Lower leg skin (tissue), 4 donors: ENCODE measurements at regions not wholly inside any gene's neighbourhood (a gene's known extent, or its start where the extent isn't known, plus 50 kb on each side); places are given as distances from the start of the nearest gene placed in this dataset.
"Not testable (repeated sequence)": the region's sequence is repeated elsewhere in the genome, so short reads cannot be mapped to it uniquely, and the experiment has no call there.

Experiments
- DNase-seq, 2 donors: peaks; one replicate each; pipeline ENCODE4 v3.0.0-alpha.2; 2019; ENCODE audit warnings: low spot score in 2 of 2
- H3K4me3 ChIP-seq: fragments of 200-600 bp; sonication (generic); 2 replicates; pipeline ENCODE4 v1.5.1; 2017; ENCODE audit warnings: mild to moderate bottlenecking, low read depth; ENCODE audit not compliant: poor library complexity, severe bottlenecking
- POLR2A ChIP-seq, 2 donors: fragments of 450-650 bp; IDR thresholded peaks; one replicate each; pipeline ENCODE4 v1.6.1; 2016 to 2017; ENCODE audit warnings: antibody characterized with exemption in 2 of 2, mild to moderate bottlenecking in 1 of 2, moderate library complexity in 1 of 2
- WGBS, 2 donors: methylation state at CpG; one replicate each; pipeline ENCODE4 v1.1.5; 2018; 5-methylcytosine and 5-hydroxymethylcytosine counted together
- intact Hi-C: fragments of 100-400 bp; cut with DNase I; formaldehyde crosslinking; loops from one replicate; pipeline ENCODE4 v1.15.0; 2023; ENCODE audit warnings: low total_unique reads
- TF ChIP-seq, protein P1 (sequence below), 3 donors: fragments of 450-650 bp; IDR thresholded peaks; one replicate each; pipeline ENCODE4 v1.5.1; 2016; ENCODE audit warnings: antibody characterized with exemption in 3 of 3, mild to moderate bottlenecking in 3 of 3, moderate library complexity in 2 of 3

DNA sequence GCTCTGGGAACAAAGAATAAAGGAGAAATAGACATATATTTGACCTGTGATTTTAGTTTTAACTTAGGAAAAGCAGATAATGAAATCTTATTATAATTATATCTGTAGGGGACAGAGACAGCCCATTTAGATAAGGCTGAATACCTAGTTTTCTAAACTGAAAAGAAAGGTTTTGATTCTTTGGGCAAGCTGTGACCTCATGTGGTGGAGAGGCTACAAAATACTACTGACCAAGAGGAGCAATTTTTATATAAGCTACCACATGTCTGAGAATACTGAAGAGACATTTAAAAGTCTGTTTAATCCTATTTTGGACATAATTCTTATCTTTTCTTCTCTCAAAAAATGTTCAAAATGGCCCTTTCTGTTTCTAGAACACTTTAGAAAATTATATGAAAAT, 271.0 kb downstream of the MTERF1 start:
- DNase-seq = no peak
- no peak for TF ChIP-seq POLR2A (IDR thresholded peaks at IDR 0.05)
- TF ChIP-seq, protein P1, sequence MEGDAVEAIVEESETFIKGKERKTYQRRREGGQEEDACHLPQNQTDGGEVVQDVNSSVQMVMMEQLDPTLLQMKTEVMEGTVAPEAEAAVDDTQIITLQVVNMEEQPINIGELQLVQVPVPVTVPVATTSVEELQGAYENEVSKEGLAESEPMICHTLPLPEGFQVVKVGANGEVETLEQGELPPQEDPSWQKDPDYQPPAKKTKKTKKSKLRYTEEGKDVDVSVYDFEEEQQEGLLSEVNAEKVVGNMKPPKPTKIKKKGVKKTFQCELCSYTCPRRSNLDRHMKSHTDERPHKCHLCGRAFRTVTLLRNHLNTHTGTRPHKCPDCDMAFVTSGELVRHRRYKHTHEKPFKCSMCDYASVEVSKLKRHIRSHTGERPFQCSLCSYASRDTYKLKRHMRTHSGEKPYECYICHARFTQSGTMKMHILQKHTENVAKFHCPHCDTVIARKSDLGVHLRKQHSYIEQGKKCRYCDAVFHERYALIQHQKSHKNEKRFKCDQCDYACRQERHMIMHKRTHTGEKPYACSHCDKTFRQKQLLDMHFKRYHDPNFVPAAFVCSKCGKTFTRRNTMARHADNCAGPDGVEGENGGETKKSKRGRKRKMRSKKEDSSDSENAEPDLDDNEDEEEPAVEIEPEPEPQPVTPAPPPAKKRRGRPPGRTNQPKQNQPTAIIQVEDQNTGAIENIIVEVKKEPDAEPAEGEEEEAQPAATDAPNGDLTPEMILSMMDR (IDR thresholded peaks at IDR 0.05) = no peak
- intact Hi-C loops = no loop called here
- H3K4me3 ChIP-seq = no peak overlapping the region

DNA sequence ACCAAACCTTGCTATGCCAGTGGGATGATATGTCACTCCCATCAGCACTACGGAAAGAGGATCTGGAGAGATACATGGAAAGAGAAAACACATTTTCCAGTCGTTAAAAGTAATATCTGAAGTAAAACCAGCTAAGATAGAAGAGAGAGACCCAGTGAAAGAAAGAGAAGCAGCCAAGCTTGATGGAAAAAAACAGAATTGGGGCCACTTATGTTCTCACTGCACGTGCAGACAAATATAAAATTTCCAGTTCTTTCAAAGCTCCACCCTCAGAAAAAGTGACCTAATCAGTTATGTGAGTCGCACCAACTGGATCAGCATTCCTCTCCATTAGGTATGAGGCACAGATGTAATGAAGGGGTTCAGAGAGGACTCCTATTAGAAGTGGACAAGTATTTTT, 266.1 kb downstream of the MTERF1 start:
- WGBS, 2 donors = 68 to 72% methylated on average over 4 of the region's 4 CpGs
- DNase-seq = no peak
- no peak overlapping the region for H3K4me3 ChIP-seq
- intact Hi-C loops = no loop called here
- TF ChIP-seq, protein P1 (IDR thresholded peaks at IDR 0.05) = no peak
- no peak for TF ChIP-seq POLR2A (IDR thresholded peaks at IDR 0.05)

DNA sequence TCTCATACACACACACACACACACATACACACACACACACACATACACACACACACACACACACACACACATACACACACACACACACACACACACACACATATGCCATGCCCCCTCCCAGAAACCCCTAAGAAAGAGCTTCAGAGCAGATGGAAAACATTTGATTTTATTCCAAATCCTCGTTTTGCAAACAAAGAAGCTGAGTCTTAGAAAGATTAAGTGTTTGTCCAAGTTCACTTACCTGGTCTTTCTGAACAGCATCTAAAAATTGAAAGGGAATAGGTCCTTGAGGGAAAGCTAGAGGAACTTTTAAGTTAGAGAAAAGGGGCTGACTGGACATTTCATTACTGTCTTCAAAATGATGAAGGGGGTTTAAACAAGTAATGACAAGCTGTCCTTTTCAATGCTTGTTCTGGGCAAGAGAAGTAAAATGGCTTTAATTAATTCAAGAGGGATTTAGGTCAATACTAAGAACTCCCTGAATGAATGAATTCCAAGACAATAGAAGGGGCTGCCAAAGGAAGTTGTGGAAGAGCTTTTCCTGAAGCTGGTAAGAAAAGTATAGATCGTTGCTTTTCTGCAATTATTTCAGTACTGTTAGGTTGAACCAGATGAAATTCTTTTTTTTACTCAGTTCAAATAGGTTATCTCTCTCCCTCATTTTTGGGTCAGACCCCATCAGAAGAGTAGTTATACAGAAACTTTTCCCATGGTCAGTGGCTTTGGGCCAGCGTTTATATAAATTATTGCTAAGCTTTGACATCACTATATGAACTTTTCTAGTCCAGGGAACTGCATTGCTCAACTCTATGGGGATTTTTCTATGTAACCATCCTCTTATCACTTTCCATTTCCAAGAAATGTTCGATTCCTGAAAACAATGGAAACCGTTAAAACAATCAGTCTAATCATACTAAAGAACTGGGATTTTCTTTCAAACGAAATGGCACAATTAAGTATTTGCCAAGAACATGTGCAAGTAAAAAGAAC, 261.4 kb downstream of the MTERF1 start:
- no peak overlapping the region for H3K4me3 ChIP-seq
- no peak for DNase-seq
- 54% methylated on average over 6 of the region's 6 CpGs for WGBS, 2 donors
- TF ChIP-seq POLR2A (IDR thresholded peaks at IDR 0.05) = no peak
- TF ChIP-seq, protein P1 (IDR thresholded peaks at IDR 0.05) = no peak
- intact Hi-C loops = no loop called here

DNA sequence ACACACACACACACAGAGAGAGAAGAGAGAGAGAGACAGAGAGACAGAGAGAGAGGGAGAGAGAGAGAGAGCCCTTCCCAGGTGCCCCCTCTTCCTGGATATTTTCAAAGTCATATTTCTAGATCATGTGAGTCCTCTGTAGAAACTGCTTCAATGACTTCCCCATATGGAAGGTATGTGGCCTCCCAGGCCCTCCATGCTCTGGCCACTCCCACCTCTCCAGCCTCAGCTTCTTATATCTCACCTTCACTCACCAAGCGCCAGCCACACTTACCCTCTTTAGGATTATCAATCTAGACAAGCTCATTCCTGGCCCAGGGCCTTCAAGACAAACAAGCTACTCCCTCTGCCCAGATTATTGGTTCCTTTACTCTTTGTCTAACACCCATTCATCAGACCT, 259.7 kb downstream of the MTERF1 start:
- intact Hi-C loops = no loop called here

DNA sequence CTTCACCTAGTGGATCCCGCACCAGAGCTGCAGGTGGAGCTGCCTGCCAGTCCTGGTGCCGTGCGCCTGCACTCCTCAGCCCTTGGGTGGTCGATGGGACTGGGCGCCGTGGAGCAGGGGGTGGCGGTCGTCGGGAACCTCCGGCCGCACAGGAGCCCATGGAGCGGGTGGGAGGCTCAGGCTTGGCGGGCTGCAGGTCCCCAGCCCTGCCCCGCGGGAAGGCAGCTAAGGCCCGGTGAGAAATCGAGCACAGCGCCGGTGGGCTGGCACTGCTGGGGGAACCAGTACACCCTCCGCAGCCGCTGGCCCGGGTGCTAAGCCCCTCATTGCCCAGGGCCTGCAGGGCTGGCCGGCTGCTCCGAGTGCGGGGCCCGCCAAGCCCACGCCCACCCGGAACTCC, 253.2 kb downstream of the MTERF1 start:
- 95 to 99% methylated on average over 17 to 20 of the region's 28 CpGs for WGBS, 2 donors
- DNase-seq, H3K4me3 ChIP-seq, intact Hi-C loops: not testable (repeated sequence)

More for the DNA sequence above, 259.7 kb downstream of the MTERF1 start:
- no peak for DNase-seq
- no peak overlapping the region for H3K4me3 ChIP-seq
- WGBS, 2 donors = 96% methylated on average over 1 of the region's 1 CpG
- TF ChIP-seq POLR2A (IDR thresholded peaks at IDR 0.05) = no peak
- TF ChIP-seq, protein P1 (IDR thresholded peaks at IDR 0.05) = no peak

DNA sequence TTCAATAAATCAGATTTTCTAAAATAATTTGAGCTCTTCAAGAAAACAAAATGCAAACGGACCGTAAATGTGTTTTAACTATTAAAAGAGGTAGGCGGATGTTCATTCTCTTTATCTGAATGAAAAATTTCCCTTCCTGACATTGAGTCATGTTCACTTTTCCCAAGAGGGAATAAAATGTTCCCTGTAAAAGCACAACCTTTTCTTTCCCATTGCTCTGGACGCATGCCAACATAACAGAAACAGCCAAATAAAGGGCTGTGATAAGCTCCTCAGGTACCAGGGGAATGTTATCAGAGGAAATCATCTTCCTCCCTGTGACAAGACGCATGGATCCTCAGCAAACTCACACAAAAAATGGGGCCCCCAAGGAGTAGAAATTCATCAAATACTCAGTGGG, 251.8 kb downstream of the MTERF1 start:
- intact Hi-C loops = no loop called here
- H3K4me3 ChIP-seq = no peak overlapping the region
- no peak for DNase-seq
- TF ChIP-seq, protein P1 (IDR thresholded peaks at IDR 0.05) = no peak
- TF ChIP-seq POLR2A (IDR thresholded peaks at IDR 0.05) = no peak
- WGBS, 2 donors = 36 to 49% methylated on average over 5 of the region's 5 CpGs
